ENCODE measurements at regions not wholly inside any gene's neighbourhood (a gene's known extent, or its start where the extent isn't known, plus 50 kb on each side); places are given as distances from the start of the nearest gene placed in this dataset.

DNA sequence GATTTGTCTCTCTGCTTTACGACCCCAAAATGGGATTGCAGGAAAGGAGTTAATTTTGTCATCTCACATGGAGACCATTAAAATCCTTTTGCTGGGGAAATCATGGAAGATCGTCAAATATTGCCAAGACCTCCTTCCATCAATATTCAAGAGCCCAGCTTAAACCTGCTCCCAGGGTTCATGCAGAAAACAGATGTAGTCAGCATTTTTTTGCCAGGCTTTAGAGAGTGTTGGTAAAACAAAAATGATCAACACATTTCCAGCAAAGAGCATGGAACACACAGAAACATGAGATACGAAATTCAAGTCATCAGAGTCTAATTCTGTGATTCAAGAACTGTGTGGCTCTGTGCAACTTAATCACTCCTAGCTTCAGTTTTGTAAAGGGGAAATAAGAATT is 118.0 kb upstream of the ATP10A start:
- intact Hi-C loops (cut with micrococcal nuclease), result no loop called here
- CTCF ChIA-PET, result no interaction called here
- H3K27ac Mint-ChIP-seq, result no peak overlapping the region
- no peaks in the 10 kb centered on the region for H3K9me3 Mint-ChIP-seq
- H3K4me1 Mint-ChIP-seq (ENCODE audit: low read depth), result no peaks in the 10 kb centered on the region
- no peak for DNase-seq
- no peak overlapping the region for H3K4me3 Mint-ChIP-seq
- H3K27me3 Mint-ChIP-seq (ENCODE audit: low read depth), result peaks cover 3% of the 10 kb centered on the region
- no peaks in the 10 kb centered on the region for H3K36me3 Mint-ChIP-seq (ENCODE audit: low read depth)

DNA sequence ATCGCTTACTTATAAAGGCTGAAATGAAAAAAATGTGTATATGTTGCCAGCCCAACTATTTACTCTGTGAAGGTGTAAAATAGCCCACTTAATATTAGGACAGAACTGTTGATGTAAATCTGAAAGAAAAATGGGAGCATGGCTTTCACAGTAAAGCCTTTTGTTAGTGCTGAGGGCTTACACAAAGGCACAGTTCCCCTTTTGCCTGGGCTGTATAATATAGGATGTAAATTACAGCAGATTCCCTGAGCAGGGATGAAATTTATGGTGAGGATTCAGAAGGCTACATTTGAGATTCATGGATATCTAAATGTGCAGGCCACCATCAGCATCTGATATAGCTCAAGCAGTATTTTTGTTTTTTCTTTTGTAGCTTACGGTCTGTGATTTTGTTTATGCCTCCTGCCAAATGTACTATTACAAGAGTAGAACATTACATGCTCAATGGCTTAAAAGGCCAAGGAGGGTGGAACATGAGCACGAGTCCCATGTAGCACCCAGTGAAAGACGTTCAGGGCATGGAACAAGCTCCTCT is 109.1 kb upstream of the ATP10A start:
- CTCF ChIA-PET, result no interaction called here
- Mint-ChIP-seq H3K4me3 (no peak overlapping the region), H3K27me3 (ENCODE audit: low read depth) (peaks cover 5% of the 10 kb centered on the region), H3K36me3 (ENCODE audit: low read depth) (no peaks in the 10 kb centered on the region), H3K9me3 (no peaks in the 10 kb centered on the region), H3K27ac (no peak overlapping the region), H3K4me1 (ENCODE audit: low read depth) (no peaks in the 10 kb centered on the region)
- no peak for DNase-seq
- intact Hi-C loops (cut with micrococcal nuclease), result no loop called here

DNA sequence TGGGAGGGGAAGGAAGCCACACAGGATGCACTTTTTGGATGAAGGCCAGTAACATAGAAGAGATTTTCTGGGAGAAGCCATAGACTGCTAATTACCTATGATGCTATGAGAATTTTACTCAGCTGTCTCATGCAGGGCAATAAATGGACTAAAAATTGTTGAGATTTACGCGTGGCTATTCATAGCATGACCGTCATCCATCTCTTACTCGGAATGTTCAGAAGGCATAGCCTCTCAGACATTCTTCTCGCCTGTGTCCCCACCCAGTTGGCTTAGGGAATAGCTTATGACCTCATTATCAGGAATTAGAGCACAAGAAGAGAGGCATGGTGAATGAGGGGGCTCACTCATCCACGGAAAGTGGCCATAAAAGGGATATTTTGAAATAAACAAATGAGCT is 107.9 kb upstream of the ATP10A start:
- CTCF ChIA-PET, result no interaction called here

DNA sequence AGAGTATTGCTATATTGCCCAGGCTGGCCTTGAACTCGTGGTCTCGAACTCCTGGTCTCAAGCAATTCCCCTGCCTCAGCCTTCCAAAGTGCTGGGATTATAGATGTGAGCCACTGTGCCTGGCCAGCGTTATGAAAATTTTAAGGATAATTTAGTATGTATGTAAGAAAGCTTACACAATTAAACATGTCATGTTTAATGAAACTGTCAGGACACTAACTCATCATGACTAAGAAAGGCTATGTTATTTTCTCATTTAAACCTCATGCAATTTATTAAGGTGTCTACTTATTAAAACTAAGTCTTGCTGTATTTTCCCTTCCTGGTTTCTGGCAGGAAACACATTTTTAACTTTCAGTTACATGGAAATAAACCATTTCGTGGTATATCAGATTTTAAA is 106.8 kb upstream of the ATP10A start:
- no peak overlapping the region for H3K27ac Mint-ChIP-seq
- H3K9me3 Mint-ChIP-seq, result no peaks in the 10 kb centered on the region
- CTCF ChIA-PET, result interaction anchor here (0.7 kb wide), 1 partner anchor 260 kb away, joined by 3 read pairs; no protein-coding TSS in a partner anchor
- no peak overlapping the region for H3K4me3 Mint-ChIP-seq
- H3K27me3 Mint-ChIP-seq (ENCODE audit: low read depth), result peaks cover 5% of the 10 kb centered on the region
- no peaks in the 10 kb centered on the region for H3K4me1 Mint-ChIP-seq (ENCODE audit: low read depth)
- no peaks in the 10 kb centered on the region for H3K36me3 Mint-ChIP-seq (ENCODE audit: low read depth)
- DNase-seq, result no peak
- intact Hi-C loops (cut with micrococcal nuclease), result no loop called here

More for the DNA sequence above, 107.9 kb upstream of the ATP10A start:
- Mint-ChIP-seq H3K9me3 (no peaks in the 10 kb centered on the region), H3K27me3 (ENCODE audit: low read depth) (peaks cover 5% of the 10 kb centered on the region), H3K27ac (no peak overlapping the region), H3K4me3 (no peak overlapping the region), H3K4me1 (ENCODE audit: low read depth) (no peaks in the 10 kb centered on the region), H3K36me3 (ENCODE audit: low read depth) (no peaks in the 10 kb centered on the region)
- intact Hi-C loops (cut with micrococcal nuclease), result no loop called here
- DNase-seq, result no peak

DNA sequence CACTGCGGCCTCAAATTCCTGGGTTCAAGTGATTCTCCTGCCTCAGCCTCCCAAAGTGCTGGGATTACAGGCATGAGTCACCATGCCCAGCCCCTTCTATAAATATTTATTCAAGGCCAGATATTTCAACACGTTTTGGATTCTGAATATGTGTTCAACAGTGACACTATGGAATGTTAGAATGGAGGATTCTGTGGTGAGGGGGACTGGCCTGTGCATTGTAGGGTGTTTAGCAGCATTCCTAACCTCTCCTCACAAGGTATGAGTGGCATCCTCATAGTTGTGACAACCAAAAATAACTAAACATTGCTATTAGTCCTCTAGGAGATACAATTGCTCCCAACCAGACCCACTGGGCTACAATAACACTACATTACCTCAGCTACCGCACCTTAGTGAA is 104.0 kb upstream of the ATP10A start:
- peaks cover 5% of the 10 kb centered on the region for H3K27me3 Mint-ChIP-seq (ENCODE audit: low read depth)
- H3K9me3 Mint-ChIP-seq, result no peaks in the 10 kb centered on the region
- no peaks in the 10 kb centered on the region for H3K4me1 Mint-ChIP-seq (ENCODE audit: low read depth)
- intact Hi-C loops (cut with micrococcal nuclease), result no loop called here
- no peak overlapping the region for H3K4me3 Mint-ChIP-seq
- CTCF ChIA-PET, result no interaction called here
- no peak overlapping the region for H3K27ac Mint-ChIP-seq
- no peak for DNase-seq
- H3K36me3 Mint-ChIP-seq (ENCODE audit: low read depth), result no peaks in the 10 kb centered on the region

DNA sequence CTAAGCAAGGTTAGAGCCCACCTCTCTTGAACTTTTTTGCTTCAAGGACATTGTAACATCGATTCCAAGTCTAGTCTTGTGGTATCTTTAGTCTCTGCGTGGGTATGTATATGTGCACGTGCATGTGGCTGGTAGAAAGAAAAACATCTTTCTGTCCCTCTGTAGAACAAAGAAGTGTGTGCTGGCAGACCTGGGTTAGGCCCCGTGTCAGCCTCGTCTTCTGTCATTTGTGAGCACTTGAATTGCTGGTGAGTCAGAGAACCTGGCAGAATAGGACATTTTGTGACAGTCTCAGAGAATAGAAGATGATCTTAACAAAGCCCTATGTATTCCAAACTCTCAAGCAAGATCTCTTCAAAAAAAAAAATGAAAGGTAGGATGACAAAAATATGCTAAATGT is 102.2 kb upstream of the ATP10A start:
- no peak for DNase-seq
- no peaks in the 10 kb centered on the region for H3K9me3 Mint-ChIP-seq
- H3K4me1 Mint-ChIP-seq (ENCODE audit: low read depth), result no peaks in the 10 kb centered on the region
- H3K36me3 Mint-ChIP-seq (ENCODE audit: low read depth), result no peaks in the 10 kb centered on the region
- intact Hi-C loops (cut with micrococcal nuclease), result no loop called here
- H3K27ac Mint-ChIP-seq, result no peak overlapping the region
- H3K27me3 Mint-ChIP-seq (ENCODE audit: low read depth), result peaks cover 3% of the 10 kb centered on the region
- H3K4me3 Mint-ChIP-seq, result no peak overlapping the region
- CTCF ChIA-PET, result interaction anchor here (0.6 to 0.7 kb wide), 2 partner anchors 216 to 318 kb away, joined by 3 read pairs; no protein-coding TSS in a partner anchor

DNA sequence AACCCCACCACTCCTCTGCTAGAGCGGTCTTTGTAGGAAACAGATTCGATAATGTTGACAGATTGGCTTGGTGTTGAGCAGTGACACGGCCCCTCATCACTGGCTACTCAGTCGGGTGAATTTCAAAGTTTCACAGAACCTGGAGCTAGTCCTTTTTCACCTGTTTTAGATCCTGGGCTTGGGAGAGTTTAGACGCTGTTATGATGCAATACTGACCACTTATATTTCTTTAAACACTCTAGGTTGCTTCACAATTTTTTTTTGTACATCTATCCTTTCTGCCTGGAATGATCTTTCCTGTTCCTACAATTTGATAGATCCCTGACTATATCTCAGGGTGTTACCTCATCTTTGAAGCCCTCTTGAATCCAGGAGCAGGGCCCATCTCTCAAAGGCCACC is 97.1 kb upstream of the ATP10A start:
- intact Hi-C loops (cut with micrococcal nuclease), result no loop called here
- no peaks in the 10 kb centered on the region for H3K4me1 Mint-ChIP-seq (ENCODE audit: low read depth)
- no peak overlapping the region for H3K4me3 Mint-ChIP-seq
- DNase-seq, result no peak
- no peaks in the 10 kb centered on the region for H3K9me3 Mint-ChIP-seq
- H3K36me3 Mint-ChIP-seq (ENCODE audit: low read depth), result no peaks in the 10 kb centered on the region
- H3K27me3 Mint-ChIP-seq (ENCODE audit: low read depth), result no peaks in the 10 kb centered on the region
- H3K27ac Mint-ChIP-seq, result no peak overlapping the region
- CTCF ChIA-PET, result no interaction called here

DNA sequence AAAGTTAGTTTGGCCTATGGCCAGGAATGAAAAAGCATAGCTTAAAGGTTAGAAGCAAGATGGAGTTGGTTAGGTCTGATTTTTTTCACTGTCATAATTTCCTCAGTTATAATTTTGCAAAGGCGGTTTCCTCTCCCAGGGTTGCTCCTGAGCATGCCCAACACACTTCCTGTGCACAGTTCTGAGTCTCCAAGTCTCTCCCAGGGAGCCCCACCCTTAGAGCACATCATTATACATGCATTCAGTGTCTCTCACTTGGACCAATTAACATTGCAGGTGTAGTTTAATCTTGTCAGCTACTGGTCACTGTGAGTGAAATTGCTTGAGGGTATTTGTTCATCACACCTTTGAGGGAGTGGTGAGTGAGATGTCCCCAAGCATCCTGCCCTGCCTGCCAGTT is 96.0 kb upstream of the ATP10A start:
- CTCF ChIA-PET, result no interaction called here
- H3K36me3 Mint-ChIP-seq (ENCODE audit: low read depth), result no peaks in the 10 kb centered on the region
- intact Hi-C loops (cut with micrococcal nuclease), result no loop called here
- no peaks in the 10 kb centered on the region for H3K27me3 Mint-ChIP-seq (ENCODE audit: low read depth)
- no peaks in the 10 kb centered on the region for H3K4me1 Mint-ChIP-seq (ENCODE audit: low read depth)
- no peak overlapping the region for H3K4me3 Mint-ChIP-seq
- DNase-seq, result no peak
- peaks cover 3% of the 10 kb centered on the region for H3K9me3 Mint-ChIP-seq
- H3K27ac Mint-ChIP-seq, result no peak overlapping the region

DNA sequence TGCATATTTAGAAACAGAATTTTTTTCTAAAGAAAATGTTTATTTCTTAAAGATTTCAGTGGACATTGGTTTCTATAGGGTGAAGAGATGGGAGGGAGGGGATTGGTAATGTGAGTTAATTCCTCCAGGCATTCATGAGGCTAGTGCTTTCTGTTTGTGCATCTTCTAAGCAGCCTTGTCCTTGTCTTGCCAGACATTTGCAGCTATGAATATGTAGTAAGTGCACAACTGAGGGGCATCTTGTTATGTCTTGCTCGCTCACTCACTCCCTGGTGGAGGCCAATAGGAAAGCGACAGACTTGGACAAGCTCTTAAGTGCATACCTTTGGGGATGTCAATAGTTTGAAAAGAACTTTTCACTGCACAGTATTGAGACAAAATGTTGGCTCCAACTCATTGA is 92.5 kb upstream of the ATP10A start:
- H3K9me3 Mint-ChIP-seq, result peaks cover 20% of the 10 kb centered on the region
- H3K27me3 Mint-ChIP-seq (ENCODE audit: low read depth), result no peaks in the 10 kb centered on the region
- H3K4me3 Mint-ChIP-seq, result no peak overlapping the region
- no peak overlapping the region for H3K27ac Mint-ChIP-seq
- H3K4me1 Mint-ChIP-seq (ENCODE audit: low read depth), result no peaks in the 10 kb centered on the region
- DNase-seq, result no peak
- CTCF ChIA-PET, result no interaction called here
- intact Hi-C loops (cut with micrococcal nuclease), result no loop called here
- no peaks in the 10 kb centered on the region for H3K36me3 Mint-ChIP-seq (ENCODE audit: low read depth)

DNA sequence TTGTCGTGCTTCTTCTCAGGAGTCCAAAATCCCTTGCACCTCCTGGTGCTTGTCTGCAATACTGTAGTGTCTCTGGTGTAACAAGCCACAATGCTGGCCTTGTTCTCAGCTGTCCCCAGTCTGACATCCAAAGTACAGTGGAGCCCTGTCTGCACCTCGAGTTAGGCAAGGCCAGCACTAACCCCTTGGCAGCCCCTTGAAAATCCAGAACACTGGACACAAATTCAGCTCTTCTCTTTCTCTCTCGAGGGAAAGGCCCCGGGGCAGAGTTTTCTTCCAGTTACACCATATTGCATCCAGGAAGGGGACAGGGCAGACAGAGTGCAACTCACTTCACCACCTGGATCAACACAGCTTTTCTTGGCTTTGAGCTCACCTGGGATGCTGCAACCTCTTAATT is 91.3 kb upstream of the ATP10A start:
- no peak overlapping the region for H3K4me3 Mint-ChIP-seq
- no peak overlapping the region for H3K27ac Mint-ChIP-seq
- peaks cover 20% of the 10 kb centered on the region for H3K9me3 Mint-ChIP-seq
- intact Hi-C loops (cut with micrococcal nuclease), result no loop called here
- CTCF ChIA-PET, result no interaction called here
- no peaks in the 10 kb centered on the region for H3K27me3 Mint-ChIP-seq (ENCODE audit: low read depth)
- DNase-seq, result no peak
- no peaks in the 10 kb centered on the region for H3K4me1 Mint-ChIP-seq (ENCODE audit: low read depth)
- H3K36me3 Mint-ChIP-seq (ENCODE audit: low read depth), result no peaks in the 10 kb centered on the region

DNA sequence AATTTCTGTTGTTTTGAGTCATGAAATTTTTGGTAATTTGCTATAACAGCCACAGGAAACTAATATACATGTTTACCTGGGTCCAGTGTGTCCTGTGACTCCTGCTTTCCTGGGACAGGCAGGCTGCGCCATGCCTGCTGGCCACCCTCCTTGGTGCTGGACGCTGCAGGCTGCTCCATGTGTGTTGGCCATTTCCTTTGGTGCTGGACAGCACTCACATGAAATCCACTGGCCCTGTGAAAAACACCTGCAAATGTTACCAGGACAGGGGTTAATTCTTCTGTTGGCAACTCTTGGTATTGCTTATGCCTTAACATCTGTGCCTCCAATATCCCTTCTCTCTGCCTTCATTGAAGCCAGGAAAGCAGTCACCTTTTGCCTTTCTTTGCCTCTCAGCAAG is 86.9 kb upstream of the ATP10A start:
- no peak overlapping the region for H3K4me3 Mint-ChIP-seq
- H3K27me3 Mint-ChIP-seq (ENCODE audit: low read depth), result no peaks in the 10 kb centered on the region
- CTCF ChIA-PET, result no interaction called here
- no peak for DNase-seq
- H3K9me3 Mint-ChIP-seq, result peaks cover 20% of the 10 kb centered on the region
- intact Hi-C loops (cut with micrococcal nuclease), result no loop called here
- peaks cover 2% of the 10 kb centered on the region for H3K4me1 Mint-ChIP-seq (ENCODE audit: low read depth)
- no peaks in the 10 kb centered on the region for H3K36me3 Mint-ChIP-seq (ENCODE audit: low read depth)
- no peak overlapping the region for H3K27ac Mint-ChIP-seq

DNA sequence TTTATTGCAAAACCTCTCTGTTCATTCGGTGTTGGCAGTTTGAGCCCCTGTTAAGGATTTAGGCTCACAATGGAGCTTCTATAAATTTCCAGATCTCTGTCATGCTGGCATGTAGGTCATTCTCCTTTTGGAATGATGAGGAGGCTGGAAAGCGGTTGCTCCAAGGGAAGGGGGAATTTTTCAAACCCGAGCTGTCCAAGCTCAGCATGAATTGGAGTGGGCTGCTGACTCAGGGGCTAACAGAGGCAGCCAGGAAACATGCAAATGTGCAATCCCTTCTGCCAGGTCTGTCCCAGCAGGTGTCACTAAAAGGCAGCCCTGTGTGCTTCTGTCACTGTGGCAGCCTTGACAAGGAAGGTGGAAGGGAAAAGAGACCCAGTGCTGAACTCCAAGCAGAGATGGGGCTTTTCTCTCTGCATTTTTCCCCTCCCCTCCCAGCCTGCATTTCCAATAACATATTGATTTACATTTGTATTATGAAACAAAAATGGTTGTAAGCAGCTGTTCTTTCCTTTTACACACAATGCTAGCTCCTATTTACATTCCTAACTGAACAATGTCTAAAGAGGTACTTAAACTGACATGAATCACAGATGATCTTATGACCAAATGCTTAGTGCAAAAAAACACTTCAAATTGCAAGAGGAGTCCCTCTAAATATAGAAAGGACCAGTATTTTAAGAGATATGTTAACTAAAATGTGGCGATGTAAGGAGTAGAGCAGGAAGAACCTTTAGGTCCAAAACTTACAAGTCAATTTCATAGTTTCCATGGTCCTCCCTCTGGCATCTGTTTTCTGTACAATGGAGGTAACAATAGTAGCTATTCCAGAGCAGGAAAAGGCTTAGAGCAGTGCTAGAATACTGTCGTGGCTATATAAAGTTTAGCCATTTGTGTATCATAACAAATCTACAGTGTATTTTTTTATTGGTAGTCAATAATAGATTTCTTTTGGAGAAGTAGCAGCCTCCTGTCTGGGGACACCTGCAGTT is 84.5 kb upstream of the ATP10A start:
- Mint-ChIP-seq H3K9me3 (peaks cover 8% of the 10 kb centered on the region), H3K36me3 (ENCODE audit: low read depth) (no peaks in the 10 kb centered on the region), H3K27me3 (ENCODE audit: low read depth) (no peaks in the 10 kb centered on the region), H3K4me1 (ENCODE audit: low read depth) (peaks cover 2% of the 10 kb centered on the region), H3K4me3 (no peak overlapping the region), H3K27ac (no peak overlapping the region)
- intact Hi-C loops (cut with micrococcal nuclease), result loop anchor here (1.0 kb wide), 1 partner anchor 313 kb away; no protein-coding TSS in a partner anchor
- CTCF ChIA-PET, result interaction anchor here (0.8 to 1.0 kb wide), 2 partner anchors 161 to 200 kb away, joined by 3 read pairs; no protein-coding TSS in a partner anchor
- peak; percentile 44 for DNase-seq
